Type B pancreatic cell (in vitro differentiated cells): ENCODE measurements at regions not wholly inside any gene's neighbourhood (a gene's known extent, or its start where the extent isn't known, plus 50 kb on each side); places are given as distances from the start of the nearest gene placed in this dataset.
A peak's percentile ranks its signal among the peaks of the same experiment; 100 is the strongest.

Source experiments
- DNase-seq: peaks from one replicate; pipeline ENCODE4 v3.0.0; 2021; ENCODE audit warnings: mixed read lengths; ENCODE audit not compliant: unreplicated experiment; ENCODE audit errors: extremely low spot score
- H3K27ac Mint-ChIP-seq: 2 replicates; pipeline ENCODE4 v1.8.0; 2021; ENCODE audit warnings: mild to moderate bottlenecking, mixed read lengths
- H3K27me3 Mint-ChIP-seq: 2 replicates; pipeline ENCODE4 v1.8.0; 2021; ENCODE audit warnings: mixed read lengths
- H3K36me3 Mint-ChIP-seq: 2 replicates; pipeline ENCODE4 v1.8.0; 2021; ENCODE audit warnings: mixed read lengths
- H3K4me1 Mint-ChIP-seq: one replicate; pipeline ENCODE4 v1.8.0; 2021; ENCODE audit warnings: mixed read lengths; ENCODE audit not compliant: unreplicated experiment
- H3K4me3 Mint-ChIP-seq: 2 replicates; pipeline ENCODE4 v1.8.0; 2021; ENCODE audit warnings: mild to moderate bottlenecking, mixed read lengths
- H3K9me3 Mint-ChIP-seq: 2 replicates; pipeline ENCODE4 v1.8.0; 2021; ENCODE audit warnings: mixed read lengths
- TF ChIP-seq, protein P1 (sequence below): fragments of 200-600 bp; sonication (generic); conservative IDR thresholded peaks from 2 replicates; pipeline ENCODE4 v1.5.0; 2021; ENCODE audit warnings: antibody characterized with exemption, mild to moderate bottlenecking

DNA sequence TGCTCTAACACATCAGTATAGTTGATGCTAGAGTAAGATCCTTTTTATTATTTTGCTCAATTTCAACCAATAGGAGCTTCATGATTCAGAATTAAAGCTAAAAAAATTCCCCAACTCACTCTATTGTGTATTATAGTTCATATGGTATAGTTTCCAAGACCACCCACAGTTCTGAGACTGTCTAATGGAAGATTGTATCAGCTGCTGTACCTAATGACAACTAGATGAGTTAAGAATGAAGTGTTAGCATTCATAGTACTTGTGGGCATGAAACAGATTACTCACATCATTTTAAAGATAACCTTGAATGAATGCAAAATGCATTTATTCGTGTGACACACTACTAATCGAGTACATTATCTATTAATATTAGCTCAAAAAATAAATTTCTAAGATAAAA lies 289.9 kb upstream of the ATP11B start:
- no peaks in the 10 kb centered on the region for H3K27me3 Mint-ChIP-seq
- H3K27ac Mint-ChIP-seq = no peak overlapping the region
- no peaks in the 10 kb centered on the region for H3K36me3 Mint-ChIP-seq
- DNase-seq = no peak
- TF ChIP-seq, protein P1, sequence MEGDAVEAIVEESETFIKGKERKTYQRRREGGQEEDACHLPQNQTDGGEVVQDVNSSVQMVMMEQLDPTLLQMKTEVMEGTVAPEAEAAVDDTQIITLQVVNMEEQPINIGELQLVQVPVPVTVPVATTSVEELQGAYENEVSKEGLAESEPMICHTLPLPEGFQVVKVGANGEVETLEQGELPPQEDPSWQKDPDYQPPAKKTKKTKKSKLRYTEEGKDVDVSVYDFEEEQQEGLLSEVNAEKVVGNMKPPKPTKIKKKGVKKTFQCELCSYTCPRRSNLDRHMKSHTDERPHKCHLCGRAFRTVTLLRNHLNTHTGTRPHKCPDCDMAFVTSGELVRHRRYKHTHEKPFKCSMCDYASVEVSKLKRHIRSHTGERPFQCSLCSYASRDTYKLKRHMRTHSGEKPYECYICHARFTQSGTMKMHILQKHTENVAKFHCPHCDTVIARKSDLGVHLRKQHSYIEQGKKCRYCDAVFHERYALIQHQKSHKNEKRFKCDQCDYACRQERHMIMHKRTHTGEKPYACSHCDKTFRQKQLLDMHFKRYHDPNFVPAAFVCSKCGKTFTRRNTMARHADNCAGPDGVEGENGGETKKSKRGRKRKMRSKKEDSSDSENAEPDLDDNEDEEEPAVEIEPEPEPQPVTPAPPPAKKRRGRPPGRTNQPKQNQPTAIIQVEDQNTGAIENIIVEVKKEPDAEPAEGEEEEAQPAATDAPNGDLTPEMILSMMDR = no peak
- H3K4me3 Mint-ChIP-seq = no peak overlapping the region
- H3K4me1 Mint-ChIP-seq = peaks cover 18% of the 10 kb centered on the region
- no peaks in the 10 kb centered on the region for H3K9me3 Mint-ChIP-seq

DNA sequence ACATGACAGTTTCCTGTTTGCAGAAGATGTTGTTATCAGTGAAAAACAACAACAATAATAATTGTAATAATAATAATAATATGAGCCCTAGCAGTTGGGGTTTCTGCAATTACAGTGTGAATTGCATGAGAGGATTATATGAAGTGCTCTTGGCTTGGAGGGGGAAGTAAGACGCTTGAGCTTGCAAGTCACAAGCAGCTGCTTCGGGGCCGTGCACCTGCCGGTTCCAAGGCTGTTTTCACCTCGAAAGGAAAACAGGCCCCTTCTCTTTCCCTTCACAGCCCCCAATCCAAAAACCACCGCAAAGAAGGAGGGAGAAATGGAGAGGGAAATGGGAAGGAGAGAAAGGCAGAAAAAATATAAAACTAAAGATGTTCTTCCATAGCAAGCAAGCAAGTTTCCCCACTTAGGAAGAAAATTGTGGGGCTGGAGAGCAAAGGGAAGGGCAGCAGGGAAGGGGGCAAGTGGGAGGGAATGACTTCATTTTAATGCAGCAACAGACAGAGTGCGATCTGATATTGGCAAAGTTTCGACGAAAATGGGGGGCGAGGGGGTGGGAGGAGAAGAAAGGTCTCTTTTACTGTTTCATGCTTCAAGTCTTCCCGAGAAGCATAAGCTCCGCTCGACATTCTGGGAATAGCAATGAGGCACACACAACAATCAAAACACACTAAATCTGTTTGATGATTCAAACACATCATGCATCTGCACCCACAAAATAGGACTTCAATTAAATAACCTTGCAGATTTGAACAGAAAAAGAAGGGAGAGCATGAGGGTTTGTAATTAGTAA lies 284.2 kb upstream of the ATP11B start:
- H3K27ac Mint-ChIP-seq = peak overlapping the region; percentile 21

DNA sequence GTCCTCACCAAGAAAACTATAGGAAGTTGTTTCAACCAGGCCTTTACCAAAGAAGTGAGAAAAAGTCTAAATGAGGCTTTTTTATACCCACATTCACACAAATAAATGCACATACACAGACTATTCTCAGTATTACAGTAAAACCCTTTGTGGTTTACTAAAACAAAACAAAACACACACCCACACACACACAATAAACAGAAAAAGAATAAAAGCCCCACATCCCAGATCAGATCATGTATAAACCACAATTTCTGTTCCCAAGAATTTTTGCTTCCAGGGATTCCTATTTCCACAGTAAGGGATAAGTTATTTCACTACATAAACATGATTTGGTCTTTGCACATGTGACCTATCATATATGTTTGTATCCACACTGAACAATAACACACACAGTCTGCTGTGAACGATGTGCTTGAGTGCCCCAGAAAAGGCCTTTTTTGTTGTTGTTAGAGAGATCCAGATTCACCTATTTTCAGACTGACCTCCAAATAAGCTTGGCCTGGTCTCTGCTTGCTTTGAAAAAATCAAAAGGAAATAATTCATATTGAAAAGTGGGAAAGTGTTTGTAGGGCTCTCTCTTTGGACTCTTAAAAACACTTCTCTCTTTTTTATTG lies 283.4 kb upstream of the ATP11B start:
- Mint-ChIP-seq H3K4me1 (peaks cover 9% of the 10 kb centered on the region), H3K36me3 (no peaks in the 10 kb centered on the region), H3K9me3 (no peaks in the 10 kb centered on the region), H3K27me3 (no peaks in the 10 kb centered on the region), H3K27ac (peak overlapping the region; percentile 21), H3K4me3 (no peak overlapping the region)
- DNase-seq = no peak
- TF ChIP-seq, protein P1 = no peak

More for the DNA sequence above, 284.2 kb upstream of the ATP11B start:
- no peak overlapping the region for H3K4me3 Mint-ChIP-seq
- H3K27me3 Mint-ChIP-seq = no peaks in the 10 kb centered on the region
- peaks cover 9% of the 10 kb centered on the region for H3K4me1 Mint-ChIP-seq
- TF ChIP-seq, protein P1 = no peak
- no peaks in the 10 kb centered on the region for H3K36me3 Mint-ChIP-seq
- no peaks in the 10 kb centered on the region for H3K9me3 Mint-ChIP-seq
- DNase-seq = no peak

DNA sequence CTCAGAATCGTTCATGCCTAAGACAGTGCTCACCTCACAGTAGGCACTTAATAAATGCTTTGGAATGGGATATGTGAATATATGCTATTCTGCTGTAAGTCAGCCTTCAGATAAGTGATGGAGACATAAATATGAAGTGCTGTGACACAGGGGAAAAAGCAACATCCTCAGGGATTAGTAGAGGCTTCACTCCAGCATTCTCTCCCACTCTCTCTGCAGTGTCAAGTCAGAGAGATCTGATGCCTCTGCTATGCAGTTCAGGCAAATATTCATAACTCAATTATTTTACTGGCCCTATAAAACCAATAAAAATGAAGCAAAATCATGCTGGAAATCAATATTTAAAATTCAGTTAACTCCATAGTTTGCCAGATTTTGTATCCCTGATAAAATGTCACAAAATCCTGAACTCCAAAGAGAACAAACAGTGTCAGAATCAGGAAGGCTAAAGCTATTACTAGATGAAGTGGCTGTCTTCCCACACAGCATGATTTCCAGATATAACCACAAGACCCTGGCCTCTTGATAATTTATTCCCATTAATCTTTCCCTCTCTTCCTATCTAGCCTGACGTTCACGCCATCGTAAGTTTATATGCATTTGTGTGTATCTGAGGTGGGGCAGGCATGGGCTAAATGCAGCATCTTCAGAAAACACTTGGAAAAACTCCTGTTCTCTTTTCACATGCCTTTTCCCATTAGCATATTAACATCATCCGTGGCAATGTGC lies 278.9 kb upstream of the ATP11B start:
- no peak for DNase-seq
- Mint-ChIP-seq H3K27ac (no peak overlapping the region), H3K4me3 (no peak overlapping the region), H3K9me3 (no peaks in the 10 kb centered on the region), H3K27me3 (no peaks in the 10 kb centered on the region), H3K4me1 (peaks cover 13% of the 10 kb centered on the region), H3K36me3 (no peaks in the 10 kb centered on the region)
- TF ChIP-seq, protein P1 = no peak

DNA sequence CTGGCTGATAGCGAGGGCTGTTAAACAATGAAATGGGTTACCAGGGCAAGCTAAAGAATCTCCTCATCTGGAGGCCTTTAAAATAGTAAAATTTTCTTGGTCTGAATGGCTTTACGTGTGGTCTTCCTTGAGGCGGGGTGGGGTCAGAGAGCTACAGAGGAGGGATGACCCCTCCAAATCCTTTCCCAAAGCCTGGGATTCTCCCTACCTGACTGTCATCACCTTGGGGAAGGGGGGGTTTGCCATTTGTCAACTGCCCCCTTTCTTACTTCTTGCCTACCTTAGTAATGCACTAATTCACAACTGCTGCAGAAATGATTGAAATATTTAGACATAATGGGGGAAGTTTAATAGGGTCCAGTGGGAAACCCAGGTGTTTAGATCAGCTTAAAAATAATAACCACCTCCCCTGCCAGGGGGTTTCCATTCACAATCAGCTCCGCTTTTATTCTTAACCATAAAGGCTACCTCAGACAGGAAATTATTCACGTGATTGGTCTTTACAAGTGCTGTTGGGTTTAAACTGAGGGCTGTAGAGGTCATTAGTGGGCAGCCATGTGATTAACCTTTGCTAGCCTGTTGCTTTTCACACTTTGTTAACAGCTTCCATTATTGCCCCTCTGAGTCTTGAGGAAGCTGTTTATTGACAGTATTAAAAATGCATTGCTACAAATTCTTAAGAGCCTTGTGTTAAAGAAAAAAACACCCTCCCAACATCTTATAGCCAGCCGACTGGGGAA lies 276.5 kb upstream of the ATP11B start:
- H3K27ac Mint-ChIP-seq = no peak overlapping the region
- H3K4me1 Mint-ChIP-seq = peaks cover 9% of the 10 kb centered on the region
- no peak for DNase-seq
- H3K36me3 Mint-ChIP-seq = no peaks in the 10 kb centered on the region
- no peak overlapping the region for H3K4me3 Mint-ChIP-seq
- no peaks in the 10 kb centered on the region for H3K27me3 Mint-ChIP-seq
- H3K9me3 Mint-ChIP-seq = no peaks in the 10 kb centered on the region
- TF ChIP-seq, protein P1 = no peak
